ENCODE measurements at regions not wholly inside any gene's neighbourhood (a gene's known extent, or its start where the extent isn't known, plus 50 kb on each side); places are given as distances from the start of the nearest gene placed in this dataset.

DNA sequence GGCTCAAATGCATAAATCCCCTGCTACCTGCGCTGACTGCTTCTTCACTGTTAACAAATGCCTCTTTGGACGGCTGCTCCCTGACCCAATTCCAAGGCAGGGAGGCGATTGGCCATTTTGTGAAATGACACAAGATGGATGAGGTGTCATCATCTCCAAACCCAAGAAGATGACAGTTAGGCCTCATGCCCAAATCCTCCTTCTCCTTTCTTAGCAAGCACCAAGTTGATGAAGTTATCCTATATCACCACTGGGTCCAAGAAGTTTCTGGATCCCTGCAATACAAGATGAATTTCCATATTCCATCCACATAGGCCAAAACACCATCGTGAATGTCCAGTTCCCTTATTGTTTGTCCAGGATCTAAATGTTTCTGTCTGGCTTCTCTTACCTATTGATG lies 98.5 kb upstream of the RAB11FIP2 start:
- no peak for TF ChIP-seq CTCF (IDR thresholded peaks at IDR 0.05; ENCODE audit: insufficient read depth, low read length, poor library complexity, severe bottlenecking)
- no peak for TF ChIP-seq EZH2phosphoT487 (conservative IDR thresholded peaks at IDR 0.05; ENCODE audit: low read length)
